HG03175 (cell line): ENCODE measurements at regions not wholly inside any gene's neighbourhood (a gene's known extent, or its start where the extent isn't known, plus 50 kb on each side); places are given as distances from the start of the nearest gene placed in this dataset.
A peak's percentile ranks its signal among the peaks of the same experiment; 100 is the strongest.

ENCODE experiments used
- ATAC-seq: cut with Tn5 transposase; IDR thresholded peaks from one replicate; pipeline ENCODE4 v1.9.1; 2021; ENCODE audit warnings: mild to moderate bottlenecking, moderate library complexity; ENCODE audit not compliant: unreplicated experiment

DNA sequence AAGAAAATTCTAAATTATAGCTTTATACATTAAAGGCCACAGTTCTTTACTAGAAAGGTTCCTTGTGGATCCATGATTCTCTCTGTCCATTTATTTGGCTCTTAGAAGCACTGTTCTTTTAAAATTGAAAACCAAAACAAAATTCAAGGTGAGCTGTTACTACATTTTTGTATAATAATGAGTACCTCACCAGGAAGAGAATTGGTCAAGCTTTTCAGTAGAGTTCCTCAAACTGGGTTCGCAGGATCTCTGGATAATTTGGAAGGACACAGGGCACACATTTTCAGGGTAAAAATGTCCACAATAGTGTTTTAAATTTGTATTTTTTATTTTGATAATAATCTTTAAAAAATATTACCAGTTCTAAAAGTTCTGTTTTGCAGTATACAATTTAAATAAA lies 93.0 kb downstream of the PPP1R3A start:
- ATAC-seq = no peak

DNA sequence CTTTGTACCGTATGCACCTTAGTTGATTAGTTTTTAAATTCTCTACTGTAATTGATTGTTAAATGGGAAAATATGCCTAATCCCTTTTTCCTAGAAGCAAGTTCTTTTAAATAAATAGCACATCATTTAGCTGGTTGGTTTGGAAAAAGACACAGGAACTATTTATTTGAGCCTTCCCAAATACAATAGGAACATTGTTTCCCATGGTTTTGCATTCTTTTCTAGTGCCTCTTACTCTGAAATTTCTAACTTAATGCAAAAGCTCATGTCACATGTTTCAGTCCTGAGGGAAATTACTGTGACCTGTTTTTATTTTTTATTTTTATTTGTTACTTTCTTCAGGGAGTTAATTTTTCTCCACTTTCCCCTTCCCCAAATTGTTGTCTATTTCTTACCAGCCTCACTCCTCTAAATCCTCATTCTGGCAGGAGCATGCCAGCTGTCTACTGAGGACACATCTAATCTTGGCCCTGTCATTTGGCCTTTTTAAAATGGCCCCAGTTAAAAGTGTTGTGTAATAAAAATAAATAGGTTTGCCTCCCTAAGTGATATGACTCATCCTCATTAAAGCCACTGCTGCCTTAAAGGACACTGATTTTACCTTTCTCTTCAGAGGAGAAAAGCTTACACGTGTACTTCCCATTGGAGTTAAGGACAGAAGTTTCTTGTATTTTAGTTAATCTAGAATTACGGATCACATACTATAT lies 94.5 kb downstream of the PPP1R3A start:
- no peak for ATAC-seq

GRCh38 chr7:113819474-113819873 lies 99.3 kb downstream of the PPP1R3A start:
- no peak for ATAC-seq

GRCh38 chr7:113816639-113817038 lies 102.2 kb downstream of the PPP1R3A start:
- no peak for ATAC-seq

GRCh38 chr7:113813471-113813870 lies 105.3 kb downstream of the PPP1R3A start:
- no peak for ATAC-seq

- no peak for ATAC-seq
These were observed 106.1 kb downstream of the PPP1R3A start for GRCh38 chr7:113812591-113813255.

GRCh38 chr7:113810080-113810744 lies 108.6 kb downstream of the PPP1R3A start:
- no peak for ATAC-seq

GRCh38 chr7:113809581-113809980 lies 109.2 kb downstream of the PPP1R3A start:
- ATAC-seq = no peak

GRCh38 chr7:113806633-113807327 lies 112.0 kb downstream of the PPP1R3A start:
- no peak for ATAC-seq

- no peak for ATAC-seq
These were observed 112.8 kb downstream of the PPP1R3A start for GRCh38 chr7:113805976-113806375.

DNA sequence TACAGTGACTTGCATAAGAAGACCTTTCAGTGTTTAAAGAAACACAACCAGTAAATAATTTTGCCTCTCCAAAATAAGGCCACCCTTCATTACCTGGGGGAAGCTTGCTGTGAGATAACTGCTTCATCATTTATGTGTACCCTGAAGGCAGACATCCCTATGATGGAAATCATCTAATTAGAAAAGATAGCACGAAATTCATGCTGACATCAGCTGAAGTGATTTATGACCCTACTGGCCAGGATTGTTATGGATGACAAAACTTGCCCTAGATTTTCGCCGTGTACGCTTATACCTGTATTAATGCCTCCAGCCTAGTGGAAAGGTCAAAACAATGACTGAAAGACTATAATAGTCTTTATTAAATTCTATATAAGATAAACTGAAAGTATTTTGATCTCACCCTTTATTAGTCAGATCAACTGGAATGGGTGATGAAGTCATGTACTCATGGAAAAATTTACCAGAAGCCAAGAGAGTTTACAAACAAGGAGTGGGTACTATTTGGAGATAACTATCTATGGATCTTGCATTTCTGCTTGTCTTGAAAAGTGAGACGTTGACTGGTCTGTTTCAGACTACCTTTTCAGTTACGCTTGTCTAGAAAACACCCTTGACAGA lies 114.2 kb downstream of the PPP1R3A start:
- no peak for ATAC-seq

- no peak for ATAC-seq
These were observed 117.1 kb downstream of the PPP1R3A start for GRCh38 chr7:113801751-113802150.

- ATAC-seq = no peak
These were observed 118.0 kb downstream of the PPP1R3A start for GRCh38 chr7:113800826-113801225.

DNA sequence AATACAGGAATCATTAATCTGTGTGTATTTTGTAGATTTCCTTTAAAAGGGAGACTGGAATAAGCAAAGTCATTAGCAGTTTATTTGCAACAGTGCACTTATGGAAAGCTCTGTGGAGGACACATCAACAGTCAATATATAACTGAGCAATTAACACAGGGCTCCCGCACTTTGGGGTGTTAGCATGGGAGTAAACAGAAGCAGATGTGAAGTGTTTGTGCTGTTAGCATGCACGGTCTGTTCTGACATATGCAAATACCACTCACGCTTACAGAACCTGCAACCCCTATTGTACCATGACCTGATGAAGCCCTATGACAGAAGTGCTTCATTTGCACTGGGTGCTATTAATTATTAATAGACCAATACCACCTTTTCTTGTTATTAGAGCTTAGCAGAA lies 118.9 kb downstream of the PPP1R3A start:
- ATAC-seq = peak; percentile 99

DNA sequence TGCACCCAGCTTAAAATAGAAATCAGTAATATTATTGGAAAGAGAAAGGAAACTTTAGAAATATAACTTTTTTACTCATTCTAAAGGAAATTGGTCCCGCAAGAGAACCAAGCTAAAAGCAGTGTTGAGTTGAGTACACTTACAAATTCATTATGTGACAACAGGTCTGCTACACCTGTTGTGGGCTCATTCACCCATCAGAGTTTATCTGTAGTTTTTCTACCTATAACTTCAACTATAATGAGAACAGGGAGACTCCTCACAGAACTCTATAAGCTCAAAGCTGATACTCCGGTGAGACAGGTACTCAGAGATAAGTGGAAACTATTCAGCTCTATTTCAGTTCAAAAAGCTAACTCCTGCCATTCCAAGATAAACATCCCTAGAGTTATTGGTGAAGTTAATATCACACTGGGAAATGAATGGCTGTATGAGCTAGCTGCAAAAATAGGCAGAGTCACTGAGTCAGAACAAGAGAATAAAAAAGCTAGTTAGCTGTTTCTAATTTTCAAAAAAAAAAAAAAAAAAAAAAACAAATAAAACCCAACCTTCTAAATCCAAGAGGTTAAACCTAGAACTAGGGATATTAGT lies 121.3 kb downstream of the PPP1R3A start:
- ATAC-seq = no peak

- ATAC-seq = no peak
These were observed 122.3 kb downstream of the PPP1R3A start for GRCh38 chr7:113796557-113796956.

GRCh38 chr7:113794573-113794972 lies 124.2 kb downstream of the PPP1R3A start:
- no peak for ATAC-seq

- no peak for ATAC-seq
These were observed 125.6 kb downstream of the PPP1R3A start for GRCh38 chr7:113793171-113793570.

- ATAC-seq = no peak
These were observed 128.8 kb downstream of the PPP1R3A start for GRCh38 chr7:113790025-113790424.

GRCh38 chr7:113787106-113787505 lies 131.7 kb downstream of the PPP1R3A start:
- ATAC-seq = no peak

DNA sequence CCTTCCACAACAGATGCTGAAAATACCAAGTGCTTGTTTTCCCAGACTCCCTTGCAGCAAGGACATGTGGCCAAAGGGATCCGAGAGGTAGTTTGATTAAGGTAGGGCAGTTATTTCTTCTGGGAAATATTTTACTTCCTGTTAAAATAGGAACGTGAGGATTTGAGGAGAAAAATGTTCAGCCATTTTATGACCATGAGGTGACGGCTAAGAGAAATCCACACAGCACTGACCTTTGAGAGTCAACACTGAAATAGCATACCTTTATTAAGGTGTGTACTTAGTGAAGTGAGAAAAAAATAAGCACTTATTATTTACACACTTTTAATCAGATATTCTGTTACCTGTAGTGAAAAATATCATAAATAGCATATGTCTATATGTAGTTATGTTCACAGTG lies 133.9 kb downstream of the PPP1R3A start:
- ATAC-seq = no peak
